GM23338 (cell line): ENCODE measurements at regions not wholly inside any gene's neighbourhood (a gene's known extent, or its start where the extent isn't known, plus 50 kb on each side); places are given as distances from the start of the nearest gene placed in this dataset.
A peak's percentile ranks its signal among the peaks of the same experiment; 100 is the strongest.

Experiments used
- ATAC-seq: fragments of 200-7000 bp; cut with Tn5 transposase; 3 replicates; pipeline ENCODE4 v1.9.1; 2020
- DNase-seq: peaks from one replicate; pipeline ENCODE4 v3.0.0-alpha.2; 2015; ENCODE audit warnings: low spot score
- H2AFZ ChIP-seq: fragments of 200-600 bp; sonication (generic); 2 replicates; pipeline ENCODE4 v1.8.0; 2016; ENCODE audit warnings: antibody characterized with exemption, mild to moderate bottlenecking, moderate library complexity
- H3F3A ChIP-seq: fragments of 200-600 bp; sonication (generic); replicated peaks from 2 replicates; pipeline ENCODE4 v1.8.0; 2017; ENCODE audit warnings: antibody characterized with exemption, mixed run types, low read depth
- H3K27ac ChIP-seq: fragments of 200-600 bp; sonication (generic); 2 replicates; pipeline ENCODE4 v1.6.1; 2016; ENCODE audit warnings: low read depth
- H3K27me3 ChIP-seq: fragments of 200-600 bp; sonication (generic); 2 replicates; pipeline ENCODE4 v1.8.0; 2016; ENCODE audit warnings: mild to moderate bottlenecking, mixed run types, moderate library complexity; ENCODE audit not compliant: insufficient read depth
- H3K36me3 ChIP-seq: fragments of 200-600 bp; sonication (generic); 2 replicates; pipeline ENCODE4 v1.8.0; 2016; ENCODE audit warnings: mild to moderate bottlenecking; ENCODE audit not compliant: insufficient read depth
- H3K4me1 ChIP-seq: fragments of 200-600 bp; sonication (generic); 2 replicates; pipeline ENCODE4 v1.8.0; 2016; ENCODE audit warnings: mild to moderate bottlenecking, moderate library complexity; ENCODE audit not compliant: insufficient read depth
- H3K4me2 ChIP-seq: fragments of 200-600 bp; sonication (generic); 2 replicates; pipeline ENCODE4 v1.7.1; 2017; ENCODE audit warnings: mixed run types
- H3K4me3 ChIP-seq: fragments of 200-600 bp; sonication (generic); 2 replicates; pipeline ENCODE4 v1.6.1; 2016; ENCODE audit warnings: mixed run types
- H3K79me2 ChIP-seq: fragments of 200-600 bp; sonication (generic); replicated peaks from 2 replicates; pipeline ENCODE4 v1.8.0; 2017; ENCODE audit warnings: mild to moderate bottlenecking; ENCODE audit not compliant: insufficient read depth
- H3K9me2 ChIP-seq: fragments of 200-600 bp; sonication (generic); 2 replicates; pipeline ENCODE4 v1.8.0; 2017; ENCODE audit not compliant: insufficient read depth
- H4K20me1 ChIP-seq: fragments of 200-600 bp; sonication (generic); replicated peaks from 2 replicates; pipeline ENCODE4 v1.8.0; 2017; ENCODE audit warnings: mild to moderate bottlenecking; ENCODE audit not compliant: insufficient read depth
- H3K27ac Mint-ChIP-seq: 2 replicates; pipeline ENCODE4 v1.8.0; 2020; ENCODE audit warnings: inconsistent platforms, mild to moderate bottlenecking, moderate library complexity, mixed read lengths
- H3K27me3 Mint-ChIP-seq: 3 replicates; pipeline ENCODE4 v1.8.0; 2022; ENCODE audit warnings: low read depth, mild to moderate bottlenecking, moderate library complexity, mixed read lengths, inconsistent platforms; ENCODE audit not compliant: insufficient read depth, poor library complexity
- H3K36me3 Mint-ChIP-seq: 3 replicates; pipeline ENCODE4 v1.8.0; 2021; ENCODE audit warnings: low read depth, mild to moderate bottlenecking, inconsistent platforms, moderate library complexity, mixed read lengths
- H3K4me1 Mint-ChIP-seq: 3 replicates; pipeline ENCODE4 v1.8.0; 2020; ENCODE audit warnings: mild to moderate bottlenecking, inconsistent platforms, mixed read lengths
- H3K4me3 Mint-ChIP-seq: 3 replicates; pipeline ENCODE4 v1.8.0; 2021; ENCODE audit warnings: moderate library complexity, mild to moderate bottlenecking, inconsistent platforms, mixed read lengths
- H3K9me3 Mint-ChIP-seq: 3 replicates; pipeline ENCODE4 v1.8.0; 2020; ENCODE audit warnings: moderate library complexity, mild to moderate bottlenecking, inconsistent platforms, mixed read lengths
- CREB1 ChIP-seq: fragments of 250-450 bp; sonication (Bioruptor Pico); IDR thresholded peaks from 2 replicates; pipeline ENCODE4 v1.5.0; 2020; ENCODE audit warnings: low read depth, mild to moderate bottlenecking, moderate library complexity
- NANOG ChIP-seq: IDR thresholded peaks from 2 replicates; pipeline ENCODE4 v1.6.1; 2016; ENCODE audit warnings: antibody characterized with exemption, borderline replicate concordance
- STAT1 ChIP-seq: IDR thresholded peaks from one replicate; pipeline ENCODE4 v1.6.1; 2016; ENCODE audit warnings: antibody characterized with exemption; ENCODE audit not compliant: unreplicated experiment
- ZNF331 ChIP-seq: fragments of 250-450 bp; sonication (Bioruptor Pico); IDR thresholded peaks from 2 replicates; pipeline ENCODE4 v1.5.0; 2020; ENCODE audit warnings: low read depth, mild to moderate bottlenecking, moderate library complexity
- TF ChIP-seq, protein P1 (sequence below): IDR thresholded peaks from one replicate; pipeline ENCODE4 v1.6.1; 2018; ENCODE audit warnings: antibody characterized with exemption; ENCODE audit not compliant: unreplicated experiment
- TF ChIP-seq, protein P2 (sequence below): IDR thresholded peaks from 2 replicates; pipeline ENCODE4 v1.6.1; 2016; ENCODE audit warnings: antibody characterized with exemption
- TF ChIP-seq, protein P3 (sequence below), 2 experiments: fragments of 200-600 bp in 1 of 2; sonication (generic) in 1 of 2; conservative IDR thresholded peaks; 2 replicates each; pipeline versions ENCODE4 v1.5.1 to v1.6.1; 2016 to 2017; ENCODE audit warnings: antibody characterized with exemption in 2 of 2, low read depth in 2 of 2, mild to moderate bottlenecking in 2 of 2, moderate library complexity in 1 of 2
- TF ChIP-seq, protein P4 (sequence below): fragments of 250-450 bp; sonication (Bioruptor Pico); IDR thresholded peaks from 2 replicates; pipeline ENCODE4 v1.5.0; 2020; ENCODE audit warnings: mild to moderate bottlenecking, moderate library complexity

DNA sequence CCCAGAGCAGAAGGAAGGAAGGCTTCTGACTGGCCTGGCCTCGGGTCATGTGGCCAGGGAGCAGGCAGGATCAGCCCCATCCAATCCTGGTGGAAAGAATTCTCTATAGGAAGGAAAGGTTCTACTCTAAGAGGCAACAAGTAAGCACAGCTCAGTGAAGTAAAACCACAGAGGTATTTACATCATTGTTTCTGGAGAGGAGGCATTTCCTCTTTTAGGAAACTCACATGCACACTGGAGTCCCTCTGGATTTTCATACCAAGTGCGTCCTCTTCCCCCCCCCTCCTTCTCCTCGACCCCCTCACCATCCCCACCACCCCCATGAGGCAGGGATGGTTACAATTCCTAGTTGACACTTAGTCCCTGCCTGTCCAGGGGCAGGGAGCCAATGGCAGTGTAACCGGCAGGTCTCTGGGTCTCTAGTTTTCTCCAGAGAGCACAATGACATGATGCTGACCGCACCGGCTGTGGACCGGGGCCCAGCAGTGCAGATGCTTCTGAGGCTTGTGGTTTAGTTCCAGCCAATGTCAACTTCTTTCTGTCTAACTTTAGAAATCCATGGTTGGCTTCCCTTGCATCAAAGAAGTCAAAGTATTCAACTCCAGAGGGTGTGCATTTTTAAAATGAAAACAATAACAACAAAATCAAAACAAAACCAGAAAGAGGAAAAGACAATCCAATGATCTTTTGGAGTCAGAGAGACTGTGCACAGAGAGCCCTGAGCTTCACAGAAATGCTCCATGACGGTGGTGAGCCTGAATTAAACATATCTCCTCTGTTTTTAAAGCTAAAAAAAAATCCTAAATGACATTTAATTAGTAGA lies 230.3 kb upstream of the TLE3 start:
- H3K27ac ChIP-seq: no peak overlapping the region
- 0 out of 2 replicates have a peak, but pooled peaks cover 5% of the 10 kb centered on the region for H3K36me3 ChIP-seq
- Mint-ChIP-seq H3K4me3 (no peak overlapping the region), H3K27ac (no peak overlapping the region), H3K27me3 (no peaks in the 10 kb centered on the region), H3K9me3 (peaks cover 15% of the 10 kb centered on the region), H3K36me3 (no peaks in the 10 kb centered on the region), H3K4me1 (peaks cover 15% of the 10 kb centered on the region)
- H3F3A ChIP-seq: no peaks in the 10 kb centered on the region
- peak overlapping the region; percentile 70 for H2AFZ ChIP-seq
- H3K4me2 ChIP-seq: no peak overlapping the region
- no peaks in the 10 kb centered on the region for H3K9me2 ChIP-seq
- H3K4me3 ChIP-seq: no peak overlapping the region
- DNase-seq: no peak
- ATAC-seq: peak; percentile 52
- TF ChIP-seq, protein P1, sequence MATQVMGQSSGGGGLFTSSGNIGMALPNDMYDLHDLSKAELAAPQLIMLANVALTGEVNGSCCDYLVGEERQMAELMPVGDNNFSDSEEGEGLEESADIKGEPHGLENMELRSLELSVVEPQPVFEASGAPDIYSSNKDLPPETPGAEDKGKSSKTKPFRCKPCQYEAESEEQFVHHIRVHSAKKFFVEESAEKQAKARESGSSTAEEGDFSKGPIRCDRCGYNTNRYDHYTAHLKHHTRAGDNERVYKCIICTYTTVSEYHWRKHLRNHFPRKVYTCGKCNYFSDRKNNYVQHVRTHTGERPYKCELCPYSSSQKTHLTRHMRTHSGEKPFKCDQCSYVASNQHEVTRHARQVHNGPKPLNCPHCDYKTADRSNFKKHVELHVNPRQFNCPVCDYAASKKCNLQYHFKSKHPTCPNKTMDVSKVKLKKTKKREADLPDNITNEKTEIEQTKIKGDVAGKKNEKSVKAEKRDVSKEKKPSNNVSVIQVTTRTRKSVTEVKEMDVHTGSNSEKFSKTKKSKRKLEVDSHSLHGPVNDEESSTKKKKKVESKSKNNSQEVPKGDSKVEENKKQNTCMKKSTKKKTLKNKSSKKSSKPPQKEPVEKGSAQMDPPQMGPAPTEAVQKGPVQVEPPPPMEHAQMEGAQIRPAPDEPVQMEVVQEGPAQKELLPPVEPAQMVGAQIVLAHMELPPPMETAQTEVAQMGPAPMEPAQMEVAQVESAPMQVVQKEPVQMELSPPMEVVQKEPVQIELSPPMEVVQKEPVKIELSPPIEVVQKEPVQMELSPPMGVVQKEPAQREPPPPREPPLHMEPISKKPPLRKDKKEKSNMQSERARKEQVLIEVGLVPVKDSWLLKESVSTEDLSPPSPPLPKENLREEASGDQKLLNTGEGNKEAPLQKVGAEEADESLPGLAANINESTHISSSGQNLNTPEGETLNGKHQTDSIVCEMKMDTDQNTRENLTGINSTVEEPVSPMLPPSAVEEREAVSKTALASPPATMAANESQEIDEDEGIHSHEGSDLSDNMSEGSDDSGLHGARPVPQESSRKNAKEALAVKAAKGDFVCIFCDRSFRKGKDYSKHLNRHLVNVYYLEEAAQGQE: no peak
- TF ChIP-seq CREB1 (no peak), ZNF331 (CRISPR knock-in tag) (no peak)
- TF ChIP-seq, protein P2, sequence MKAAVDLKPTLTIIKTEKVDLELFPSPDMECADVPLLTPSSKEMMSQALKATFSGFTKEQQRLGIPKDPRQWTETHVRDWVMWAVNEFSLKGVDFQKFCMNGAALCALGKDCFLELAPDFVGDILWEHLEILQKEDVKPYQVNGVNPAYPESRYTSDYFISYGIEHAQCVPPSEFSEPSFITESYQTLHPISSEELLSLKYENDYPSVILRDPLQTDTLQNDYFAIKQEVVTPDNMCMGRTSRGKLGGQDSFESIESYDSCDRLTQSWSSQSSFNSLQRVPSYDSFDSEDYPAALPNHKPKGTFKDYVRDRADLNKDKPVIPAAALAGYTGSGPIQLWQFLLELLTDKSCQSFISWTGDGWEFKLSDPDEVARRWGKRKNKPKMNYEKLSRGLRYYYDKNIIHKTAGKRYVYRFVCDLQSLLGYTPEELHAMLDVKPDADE: no peak
- no peaks in the 10 kb centered on the region for H3K4me1 ChIP-seq
- H3K79me2 ChIP-seq: no peaks in the 10 kb centered on the region
- no peaks in the 10 kb centered on the region for H3K27me3 ChIP-seq
- no peaks in the 10 kb centered on the region for H4K20me1 ChIP-seq

DNA sequence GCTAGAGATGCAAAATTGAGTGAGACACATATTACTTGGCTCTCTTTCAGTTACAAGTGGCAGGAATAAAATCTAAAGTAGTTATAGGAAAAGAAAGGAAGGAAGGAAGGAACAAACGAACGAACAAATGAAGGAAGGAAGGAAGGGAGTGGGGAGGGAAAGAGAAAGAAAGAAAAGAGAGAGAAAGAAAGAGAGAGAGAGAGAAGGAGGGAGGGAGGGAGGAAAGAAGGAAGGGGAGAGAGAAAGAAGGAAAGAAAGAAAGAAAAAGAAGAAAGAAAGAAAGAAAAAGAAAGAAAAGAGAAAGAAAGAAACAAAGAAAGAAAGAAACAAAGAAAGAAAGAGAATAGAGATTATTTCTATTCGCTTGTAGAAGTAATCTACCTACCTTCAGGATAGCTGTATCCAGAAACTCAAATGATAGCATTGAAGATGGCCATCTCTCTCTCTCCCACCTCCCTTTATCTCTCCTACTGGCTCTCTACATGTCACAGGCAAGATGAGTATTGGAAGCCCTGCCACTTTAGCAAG lies 229.7 kb upstream of the TLE3 start:
- Histone ChIP-seq H3K9me2 (no peaks in the 10 kb centered on the region), H3K4me2 (no peak overlapping the region), H3K36me3 (0 out of 2 replicates have a peak, but pooled peaks cover 5% of the 10 kb centered on the region), H3K4me1 (no peaks in the 10 kb centered on the region), H3K4me3 (no peak overlapping the region), H2AFZ (peak overlapping the region; percentile 70), H3K79me2 (no peaks in the 10 kb centered on the region), H3F3A (no peaks in the 10 kb centered on the region), H4K20me1 (no peaks in the 10 kb centered on the region), H3K27ac (no peak overlapping the region), H3K27me3 (no peaks in the 10 kb centered on the region)
- Mint-ChIP-seq H3K36me3 (no peaks in the 10 kb centered on the region), H3K27ac (no peak overlapping the region), H3K27me3 (no peaks in the 10 kb centered on the region), H3K4me3 (no peak overlapping the region), H3K9me3 (peaks cover 14% of the 10 kb centered on the region), H3K4me1 (peaks cover 15% of the 10 kb centered on the region)
- DNase-seq (no peak), ATAC-seq (no peak)
- TF ChIP-seq STAT1 (no peak), NANOG (no peak)
- TF ChIP-seq, protein P3, sequence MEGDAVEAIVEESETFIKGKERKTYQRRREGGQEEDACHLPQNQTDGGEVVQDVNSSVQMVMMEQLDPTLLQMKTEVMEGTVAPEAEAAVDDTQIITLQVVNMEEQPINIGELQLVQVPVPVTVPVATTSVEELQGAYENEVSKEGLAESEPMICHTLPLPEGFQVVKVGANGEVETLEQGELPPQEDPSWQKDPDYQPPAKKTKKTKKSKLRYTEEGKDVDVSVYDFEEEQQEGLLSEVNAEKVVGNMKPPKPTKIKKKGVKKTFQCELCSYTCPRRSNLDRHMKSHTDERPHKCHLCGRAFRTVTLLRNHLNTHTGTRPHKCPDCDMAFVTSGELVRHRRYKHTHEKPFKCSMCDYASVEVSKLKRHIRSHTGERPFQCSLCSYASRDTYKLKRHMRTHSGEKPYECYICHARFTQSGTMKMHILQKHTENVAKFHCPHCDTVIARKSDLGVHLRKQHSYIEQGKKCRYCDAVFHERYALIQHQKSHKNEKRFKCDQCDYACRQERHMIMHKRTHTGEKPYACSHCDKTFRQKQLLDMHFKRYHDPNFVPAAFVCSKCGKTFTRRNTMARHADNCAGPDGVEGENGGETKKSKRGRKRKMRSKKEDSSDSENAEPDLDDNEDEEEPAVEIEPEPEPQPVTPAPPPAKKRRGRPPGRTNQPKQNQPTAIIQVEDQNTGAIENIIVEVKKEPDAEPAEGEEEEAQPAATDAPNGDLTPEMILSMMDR (conservative IDR thresholded peaks at IDR 0.05; ENCODE audit: low read depth in 2 of 2): no peak
- TF ChIP-seq, protein P4, sequence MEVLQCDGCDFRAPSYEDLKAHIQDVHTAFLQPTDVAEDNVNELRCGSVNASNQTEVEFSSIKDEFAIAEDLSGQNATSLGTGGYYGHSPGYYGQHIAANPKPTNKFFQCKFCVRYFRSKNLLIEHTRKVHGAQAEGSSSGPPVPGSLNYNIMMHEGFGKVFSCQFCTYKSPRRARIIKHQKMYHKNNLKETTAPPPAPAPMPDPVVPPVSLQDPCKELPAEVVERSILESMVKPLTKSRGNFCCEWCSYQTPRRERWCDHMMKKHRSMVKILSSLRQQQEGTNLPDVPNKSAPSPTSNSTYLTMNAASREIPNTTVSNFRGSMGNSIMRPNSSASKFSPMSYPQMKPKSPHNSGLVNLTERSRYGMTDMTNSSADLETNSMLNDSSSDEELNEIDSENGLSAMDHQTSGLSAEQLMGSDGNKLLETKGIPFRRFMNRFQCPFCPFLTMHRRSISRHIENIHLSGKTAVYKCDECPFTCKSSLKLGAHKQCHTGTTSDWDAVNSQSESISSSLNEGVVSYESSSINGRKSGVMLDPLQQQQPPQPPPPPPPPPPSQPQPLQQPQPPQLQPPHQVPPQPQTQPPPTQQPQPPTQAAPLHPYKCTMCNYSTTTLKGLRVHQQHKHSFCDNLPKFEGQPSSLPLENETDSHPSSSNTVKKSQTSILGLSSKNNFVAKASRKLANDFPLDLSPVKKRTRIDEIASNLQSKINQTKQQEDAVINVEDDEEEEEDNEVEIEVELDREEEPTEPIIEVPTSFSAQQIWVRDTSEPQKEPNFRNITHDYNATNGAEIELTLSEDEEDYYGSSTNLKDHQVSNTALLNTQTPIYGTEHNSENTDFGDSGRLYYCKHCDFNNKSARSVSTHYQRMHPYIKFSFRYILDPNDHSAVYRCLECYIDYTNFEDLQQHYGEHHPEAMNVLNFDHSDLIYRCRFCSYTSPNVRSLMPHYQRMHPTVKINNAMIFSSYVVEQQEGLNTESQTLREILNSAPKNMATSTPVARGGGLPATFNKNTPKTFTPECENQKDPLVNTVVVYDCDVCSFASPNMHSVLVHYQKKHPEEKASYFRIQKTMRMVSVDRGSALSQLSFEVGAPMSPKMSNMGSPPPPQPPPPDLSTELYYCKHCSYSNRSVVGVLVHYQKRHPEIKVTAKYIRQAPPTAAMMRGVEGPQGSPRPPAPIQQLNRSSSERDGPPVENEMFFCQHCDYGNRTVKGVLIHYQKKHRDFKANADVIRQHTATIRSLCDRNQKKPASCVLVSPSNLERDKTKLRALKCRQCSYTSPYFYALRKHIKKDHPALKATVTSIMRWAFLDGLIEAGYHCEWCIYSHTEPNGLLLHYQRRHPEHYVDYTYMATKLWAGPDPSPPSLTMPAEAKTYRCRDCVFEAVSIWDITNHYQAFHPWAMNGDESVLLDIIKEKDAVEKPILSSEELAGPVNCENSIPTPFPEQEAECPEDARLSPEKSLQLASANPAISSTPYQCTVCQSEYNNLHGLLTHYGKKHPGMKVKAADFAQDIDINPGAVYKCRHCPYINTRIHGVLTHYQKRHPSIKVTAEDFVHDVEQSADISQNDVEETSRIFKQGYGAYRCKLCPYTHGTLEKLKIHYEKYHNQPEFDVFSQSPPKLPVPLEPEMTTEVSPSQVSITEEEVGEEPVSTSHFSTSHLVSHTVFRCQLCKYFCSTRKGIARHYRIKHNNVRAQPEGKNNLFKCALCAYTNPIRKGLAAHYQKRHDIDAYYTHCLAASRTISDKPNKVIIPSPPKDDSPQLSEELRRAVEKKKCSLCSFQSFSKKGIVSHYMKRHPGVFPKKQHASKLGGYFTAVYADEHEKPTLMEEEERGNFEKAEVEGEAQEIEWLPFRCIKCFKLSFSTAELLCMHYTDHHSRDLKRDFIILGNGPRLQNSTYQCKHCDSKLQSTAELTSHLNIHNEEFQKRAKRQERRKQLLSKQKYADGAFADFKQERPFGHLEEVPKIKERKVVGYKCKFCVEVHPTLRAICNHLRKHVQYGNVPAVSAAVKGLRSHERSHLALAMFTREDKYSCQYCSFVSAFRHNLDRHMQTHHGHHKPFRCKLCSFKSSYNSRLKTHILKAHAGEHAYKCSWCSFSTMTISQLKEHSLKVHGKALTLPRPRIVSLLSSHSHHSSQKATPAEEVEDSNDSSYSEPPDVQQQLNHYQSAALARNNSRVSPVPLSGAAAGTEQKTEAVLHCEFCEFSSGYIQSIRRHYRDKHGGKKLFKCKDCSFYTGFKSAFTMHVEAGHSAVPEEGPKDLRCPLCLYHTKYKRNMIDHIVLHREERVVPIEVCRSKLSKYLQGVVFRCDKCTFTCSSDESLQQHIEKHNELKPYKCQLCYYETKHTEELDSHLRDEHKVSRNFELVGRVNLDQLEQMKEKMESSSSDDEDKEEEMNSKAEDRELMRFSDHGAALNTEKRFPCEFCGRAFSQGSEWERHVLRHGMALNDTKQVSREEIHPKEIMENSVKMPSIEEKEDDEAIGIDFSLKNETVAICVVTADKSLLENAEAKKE (CRISPR knock-in tag): no peak
